B cell (primary cell): ENCODE measurements at regions not wholly inside any gene's neighbourhood (a gene's known extent, or its start where the extent isn't known, plus 50 kb on each side); places are given as distances from the start of the nearest gene placed in this dataset.

Source experiments
- CTCF ChIP-seq: fragments of 200-600 bp; IDR thresholded peaks from one replicate; pipeline ENCODE4 v1.8.0; 2022; ENCODE audit warnings: antibody characterized with exemption, mild to moderate bottlenecking
- EZH2 ChIP-seq: IDR thresholded peaks from 2 replicates; pipeline ENCODE4 v1.6.1; 2012; ENCODE audit warnings: borderline replicate concordance, low read depth, mild to moderate bottlenecking, moderate library complexity, low read length; ENCODE audit not compliant: insufficient read depth, poor library complexity, severe bottlenecking

GRCh38 chr3:59600631-59601030, 550.8 kb upstream of the CFAP20DC start:
- TF ChIP-seq CTCF (no peak), EZH2 (no peak)
